Astrocyte (in vitro differentiated cells and primary cell): ENCODE measurements at regions not wholly inside any gene's neighbourhood (a gene's known extent, or its start where the extent isn't known, plus 50 kb on each side); places are given as distances from the start of the nearest gene placed in this dataset.

Experiments
- EZH2 ChIP-seq: IDR thresholded peaks from 2 replicates; pipeline ENCODE4 v1.6.1; 2012; ENCODE audit warnings: mild to moderate bottlenecking, low read length, inconsistent platforms; ENCODE audit not compliant: insufficient read depth
- TF ChIP-seq, protein P1 (sequence below): IDR thresholded peaks from 2 replicates; pipeline ENCODE4 v1.5.1; 2011; ENCODE audit warnings: low read depth, mild to moderate bottlenecking, inconsistent platforms, low read length, moderate library complexity; ENCODE audit not compliant: insufficient read depth

DNA sequence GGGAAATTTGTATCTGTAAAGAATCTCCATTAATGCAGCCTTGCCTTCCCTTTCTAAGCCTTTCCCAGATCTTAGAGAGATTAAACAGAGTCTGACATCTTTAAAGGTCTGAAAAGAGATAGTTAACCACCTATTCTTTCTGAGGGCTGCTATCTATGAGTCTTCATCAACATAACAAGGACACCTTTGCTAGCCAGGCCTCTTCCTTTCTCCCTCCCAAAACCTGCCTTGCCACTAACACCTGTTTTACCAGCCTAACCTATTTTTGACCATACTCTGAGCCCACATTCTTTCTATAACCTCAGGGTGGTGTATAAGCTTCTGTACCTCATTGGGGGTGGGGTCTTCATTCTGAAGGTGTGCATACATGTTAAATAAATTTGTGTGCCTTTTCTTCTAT lies 217.1 kb downstream of the IPMK start:
- TF ChIP-seq, protein P1, sequence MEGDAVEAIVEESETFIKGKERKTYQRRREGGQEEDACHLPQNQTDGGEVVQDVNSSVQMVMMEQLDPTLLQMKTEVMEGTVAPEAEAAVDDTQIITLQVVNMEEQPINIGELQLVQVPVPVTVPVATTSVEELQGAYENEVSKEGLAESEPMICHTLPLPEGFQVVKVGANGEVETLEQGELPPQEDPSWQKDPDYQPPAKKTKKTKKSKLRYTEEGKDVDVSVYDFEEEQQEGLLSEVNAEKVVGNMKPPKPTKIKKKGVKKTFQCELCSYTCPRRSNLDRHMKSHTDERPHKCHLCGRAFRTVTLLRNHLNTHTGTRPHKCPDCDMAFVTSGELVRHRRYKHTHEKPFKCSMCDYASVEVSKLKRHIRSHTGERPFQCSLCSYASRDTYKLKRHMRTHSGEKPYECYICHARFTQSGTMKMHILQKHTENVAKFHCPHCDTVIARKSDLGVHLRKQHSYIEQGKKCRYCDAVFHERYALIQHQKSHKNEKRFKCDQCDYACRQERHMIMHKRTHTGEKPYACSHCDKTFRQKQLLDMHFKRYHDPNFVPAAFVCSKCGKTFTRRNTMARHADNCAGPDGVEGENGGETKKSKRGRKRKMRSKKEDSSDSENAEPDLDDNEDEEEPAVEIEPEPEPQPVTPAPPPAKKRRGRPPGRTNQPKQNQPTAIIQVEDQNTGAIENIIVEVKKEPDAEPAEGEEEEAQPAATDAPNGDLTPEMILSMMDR: no peak
- TF ChIP-seq EZH2: no peak
